ENCODE measurements at regions not wholly inside any gene's neighbourhood (a gene's known extent, or its start where the extent isn't known, plus 50 kb on each side); places are given as distances from the start of the nearest gene placed in this dataset.

DNA sequence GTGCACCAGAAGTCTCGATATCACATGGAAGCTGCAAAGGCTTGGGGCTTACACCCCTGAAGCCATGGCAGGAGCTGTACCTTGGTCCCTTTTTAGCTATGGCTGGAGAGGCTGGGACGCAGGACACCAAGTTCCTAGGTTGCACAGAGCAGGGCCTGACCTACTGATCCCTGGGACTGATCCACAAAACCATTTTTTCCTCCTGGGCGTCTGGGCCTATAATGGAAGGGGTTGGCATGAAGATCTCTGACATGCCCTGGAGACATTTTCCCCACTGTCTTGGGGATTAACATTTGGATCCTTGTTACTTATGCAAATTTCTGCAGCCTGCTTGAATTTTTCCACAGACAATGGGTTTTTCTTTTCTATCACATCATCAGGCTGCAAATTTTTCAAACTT lies 286.7 kb upstream of the PTPRD start:
- no peak for ATAC-seq
- Histone ChIP-seq H3K27ac (ENCODE audit: low read length) (no peak overlapping the region), H3K4me1 (ENCODE audit: control insufficient read depth, insufficient read depth, low read length) (no peaks in the 10 kb centered on the region), H3K9me3 (ENCODE audit: control insufficient read depth, low read length) (no peaks in the 10 kb centered on the region), H3K4me3 (ENCODE audit: low read length) (no peak overlapping the region), H3K27me3 (ENCODE audit: control insufficient read depth, insufficient read depth) (no peaks in the 10 kb centered on the region)
- 44% methylated on average over 3 of the region's 3 CpGs for WGBS
- no peak for DNase-seq
- intact Hi-C loops (cut with DNase I): no loop called here

- WGBS: 44% methylated on average over 1 of the region's 1 CpG
- no peak for DNase-seq
- no peaks in the 10 kb centered on the region for H3K9me3 ChIP-seq (ENCODE audit: control insufficient read depth, low read length)
- intact Hi-C loops (cut with DNase I): no loop called here
- no peak for ATAC-seq
- no peaks in the 10 kb centered on the region for H3K27me3 ChIP-seq (ENCODE audit: control insufficient read depth, insufficient read depth)
- H3K4me1 ChIP-seq (ENCODE audit: control insufficient read depth, insufficient read depth, low read length): no peaks in the 10 kb centered on the region
- no peak overlapping the region for H3K4me3 ChIP-seq (ENCODE audit: low read length)
- no peak overlapping the region for H3K27ac ChIP-seq (ENCODE audit: low read length)
These were observed 291.2 kb upstream of the PTPRD start for GRCh38 chr9:10903969-10904368.

DNA sequence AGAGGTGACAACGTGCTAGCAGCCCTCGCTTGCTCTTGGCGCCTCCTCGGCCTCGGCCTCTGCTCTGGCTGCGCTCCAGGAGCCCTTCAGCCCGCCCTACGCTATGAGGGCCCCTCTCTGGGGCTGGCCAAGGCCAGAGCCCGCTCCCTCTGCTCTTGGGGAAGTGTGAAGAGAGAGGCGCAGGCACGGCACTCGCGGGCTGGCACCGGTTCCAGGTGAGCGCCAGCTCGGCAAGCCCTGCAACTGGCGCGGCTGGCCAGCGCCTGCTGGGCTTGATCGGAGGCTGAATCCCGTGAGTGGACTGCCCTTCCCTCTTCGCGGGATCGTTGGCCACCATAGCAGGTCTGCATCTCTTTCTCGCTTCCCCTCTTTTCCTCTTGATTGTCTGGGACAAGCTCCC lies 298.0 kb upstream of the PTPRD start:
- no peak for DNase-seq
- no peaks in the 10 kb centered on the region for H3K9me3 ChIP-seq (ENCODE audit: control insufficient read depth, low read length)
- intact Hi-C loops (cut with DNase I): no loop called here
- H3K4me3 ChIP-seq (ENCODE audit: low read length): no peak overlapping the region
- no peak for ATAC-seq
- no peaks in the 10 kb centered on the region for H3K4me1 ChIP-seq (ENCODE audit: control insufficient read depth, insufficient read depth, low read length)
- no peak overlapping the region for H3K27ac ChIP-seq (ENCODE audit: low read length)
- no peaks in the 10 kb centered on the region for H3K27me3 ChIP-seq (ENCODE audit: control insufficient read depth, insufficient read depth)
- WGBS: 89% methylated on average over 25 of the region's 25 CpGs

- Histone ChIP-seq H3K27ac (ENCODE audit: low read length) (no peak overlapping the region), H3K27me3 (ENCODE audit: control insufficient read depth, insufficient read depth) (no peaks in the 10 kb centered on the region), H3K4me3 (ENCODE audit: low read length) (no peak overlapping the region), H3K4me1 (ENCODE audit: control insufficient read depth, insufficient read depth, low read length) (no peaks in the 10 kb centered on the region), H3K9me3 (ENCODE audit: control insufficient read depth, low read length) (no peaks in the 10 kb centered on the region)
- WGBS: 90% methylated on average over 6 of the region's 6 CpGs
- DNase-seq: no peak
- ATAC-seq: no peak
- intact Hi-C loops (cut with DNase I): no loop called here
These were observed 298.6 kb upstream of the PTPRD start for GRCh38 chr9:10911373-10911772.

DNA sequence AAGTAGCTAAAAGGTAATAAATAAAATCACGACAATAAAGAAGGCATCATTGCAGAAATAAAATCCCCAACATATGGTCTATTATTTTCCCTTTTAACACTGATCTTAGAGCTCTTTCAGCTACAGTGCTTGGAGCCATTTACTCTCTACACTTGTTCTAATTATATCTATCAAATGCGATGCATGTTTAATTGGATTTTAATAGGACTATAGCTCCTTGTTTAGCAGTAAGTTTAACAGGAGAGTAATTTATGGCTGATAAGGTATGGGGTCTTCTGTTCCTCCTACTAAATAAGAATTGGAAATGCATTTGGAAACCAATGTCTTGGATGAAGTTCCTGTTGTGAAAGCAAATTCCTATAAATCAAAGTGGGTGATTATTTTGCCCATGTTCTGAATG lies 304.2 kb upstream of the PTPRD start:
- Histone ChIP-seq H3K4me1 (ENCODE audit: control insufficient read depth, insufficient read depth, low read length) (no peaks in the 10 kb centered on the region), H3K9me3 (ENCODE audit: control insufficient read depth, low read length) (no peaks in the 10 kb centered on the region), H3K4me3 (ENCODE audit: low read length) (no peak overlapping the region), H3K27me3 (ENCODE audit: control insufficient read depth, insufficient read depth) (no peaks in the 10 kb centered on the region), H3K27ac (ENCODE audit: low read length) (no peak overlapping the region)
- intact Hi-C loops (cut with DNase I): no loop called here
- ATAC-seq: no peak
- 84% methylated on average over 2 of the region's 2 CpGs for WGBS
- DNase-seq: no peak

DNA sequence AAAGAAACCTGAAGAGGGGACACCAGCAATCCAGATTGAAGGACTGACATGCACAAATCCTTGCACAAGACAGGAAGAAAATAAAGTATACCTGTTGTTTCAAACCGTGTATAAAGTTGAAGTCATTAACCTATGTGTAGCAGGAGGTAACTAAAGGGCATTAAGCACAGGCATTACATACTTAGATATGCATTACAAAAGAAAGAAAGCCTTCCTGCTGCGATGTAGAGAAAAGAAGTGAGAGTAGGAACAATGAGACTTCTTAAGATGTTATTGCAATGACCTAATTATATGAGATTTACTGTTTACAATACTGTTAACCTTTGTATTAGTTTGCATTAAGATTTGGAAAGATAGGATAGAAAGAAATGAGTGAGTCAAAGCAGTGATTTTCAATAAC lies 308.9 kb upstream of the PTPRD start:
- Histone ChIP-seq H3K4me3 (ENCODE audit: low read length) (no peak overlapping the region), H3K9me3 (ENCODE audit: control insufficient read depth, low read length) (no peaks in the 10 kb centered on the region), H3K27ac (ENCODE audit: low read length) (no peak overlapping the region), H3K27me3 (ENCODE audit: control insufficient read depth, insufficient read depth) (no peaks in the 10 kb centered on the region), H3K4me1 (ENCODE audit: control insufficient read depth, insufficient read depth, low read length) (no peaks in the 10 kb centered on the region)
- intact Hi-C loops (cut with DNase I): no loop called here
- WGBS: 19% methylated on average over 2 of the region's 2 CpGs
- DNase-seq (no peak), ATAC-seq (no peak)

DNA sequence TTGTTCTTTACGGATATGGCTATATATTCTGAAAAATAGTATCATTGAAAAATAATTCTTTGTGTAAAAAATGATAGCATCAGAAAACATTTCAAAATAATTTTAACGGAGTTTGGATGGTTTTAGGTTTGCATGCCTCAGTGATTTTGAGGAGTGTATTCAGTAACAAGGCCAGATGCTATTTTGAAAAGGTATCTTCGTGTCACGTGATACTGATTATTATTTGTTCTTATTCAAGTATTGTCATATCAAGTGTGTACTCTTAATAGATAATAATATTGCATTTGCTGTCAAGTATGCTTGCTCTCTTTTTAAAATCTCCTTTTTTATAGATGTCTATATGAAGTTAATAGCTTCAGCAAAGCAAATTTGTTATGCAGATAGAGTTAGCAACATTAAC lies 313.1 kb upstream of the PTPRD start:
- DNase-seq (no peak), ATAC-seq (no peak)
- H3K4me3 ChIP-seq (ENCODE audit: low read length): no peak overlapping the region
- 61% methylated on average over 4 of the region's 4 CpGs for WGBS
- no peak overlapping the region for H3K27ac ChIP-seq (ENCODE audit: low read length)
- intact Hi-C loops (cut with DNase I): no loop called here
- no peaks in the 10 kb centered on the region for H3K27me3 ChIP-seq (ENCODE audit: control insufficient read depth, insufficient read depth)
- H3K4me1 ChIP-seq (ENCODE audit: control insufficient read depth, insufficient read depth, low read length): no peaks in the 10 kb centered on the region
- no peaks in the 10 kb centered on the region for H3K9me3 ChIP-seq (ENCODE audit: control insufficient read depth, low read length)

DNA sequence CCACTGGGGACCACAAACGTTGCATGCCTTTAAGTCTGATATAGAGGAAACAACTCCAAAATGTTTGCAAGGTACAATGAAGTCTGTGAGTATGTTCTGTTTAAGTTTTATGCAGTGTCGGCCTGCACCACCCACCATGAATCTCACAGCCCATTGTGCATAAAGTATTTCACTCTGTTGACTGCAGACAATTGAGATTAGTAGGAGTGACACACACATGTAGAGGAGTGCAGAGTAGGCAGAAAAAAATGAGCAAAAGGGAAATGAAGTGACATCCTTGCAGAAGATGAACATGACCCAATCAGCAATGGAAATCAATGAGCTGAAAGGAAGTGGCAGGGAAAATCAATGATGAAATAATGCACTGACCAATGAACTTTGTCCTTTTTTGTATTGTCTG lies 315.6 kb upstream of the PTPRD start:
- no peaks in the 10 kb centered on the region for H3K4me1 ChIP-seq (ENCODE audit: control insufficient read depth, insufficient read depth, low read length)
- 60% methylated on average over 2 of the region's 2 CpGs for WGBS
- intact Hi-C loops (cut with DNase I): no loop called here
- no peaks in the 10 kb centered on the region for H3K27me3 ChIP-seq (ENCODE audit: control insufficient read depth, insufficient read depth)
- H3K27ac ChIP-seq (ENCODE audit: low read length): no peak overlapping the region
- no peak overlapping the region for H3K4me3 ChIP-seq (ENCODE audit: low read length)
- no peak for ATAC-seq
- H3K9me3 ChIP-seq (ENCODE audit: control insufficient read depth, low read length): no peaks in the 10 kb centered on the region
- no peak for DNase-seq

- intact Hi-C loops (cut with DNase I): no loop called here
- ATAC-seq: no peak
- no peaks in the 10 kb centered on the region for H3K4me1 ChIP-seq (ENCODE audit: control insufficient read depth, insufficient read depth, low read length)
- no peaks in the 10 kb centered on the region for H3K27me3 ChIP-seq (ENCODE audit: control insufficient read depth, insufficient read depth)
- 60% methylated on average over 2 of the region's 2 CpGs for WGBS
- no peak for DNase-seq
- no peak overlapping the region for H3K27ac ChIP-seq (ENCODE audit: low read length)
- H3K9me3 ChIP-seq (ENCODE audit: control insufficient read depth, low read length): no peaks in the 10 kb centered on the region
- no peak overlapping the region for H3K4me3 ChIP-seq (ENCODE audit: low read length)
These were observed 317.3 kb upstream of the PTPRD start for GRCh38 chr9:10930081-10930480.

DNA sequence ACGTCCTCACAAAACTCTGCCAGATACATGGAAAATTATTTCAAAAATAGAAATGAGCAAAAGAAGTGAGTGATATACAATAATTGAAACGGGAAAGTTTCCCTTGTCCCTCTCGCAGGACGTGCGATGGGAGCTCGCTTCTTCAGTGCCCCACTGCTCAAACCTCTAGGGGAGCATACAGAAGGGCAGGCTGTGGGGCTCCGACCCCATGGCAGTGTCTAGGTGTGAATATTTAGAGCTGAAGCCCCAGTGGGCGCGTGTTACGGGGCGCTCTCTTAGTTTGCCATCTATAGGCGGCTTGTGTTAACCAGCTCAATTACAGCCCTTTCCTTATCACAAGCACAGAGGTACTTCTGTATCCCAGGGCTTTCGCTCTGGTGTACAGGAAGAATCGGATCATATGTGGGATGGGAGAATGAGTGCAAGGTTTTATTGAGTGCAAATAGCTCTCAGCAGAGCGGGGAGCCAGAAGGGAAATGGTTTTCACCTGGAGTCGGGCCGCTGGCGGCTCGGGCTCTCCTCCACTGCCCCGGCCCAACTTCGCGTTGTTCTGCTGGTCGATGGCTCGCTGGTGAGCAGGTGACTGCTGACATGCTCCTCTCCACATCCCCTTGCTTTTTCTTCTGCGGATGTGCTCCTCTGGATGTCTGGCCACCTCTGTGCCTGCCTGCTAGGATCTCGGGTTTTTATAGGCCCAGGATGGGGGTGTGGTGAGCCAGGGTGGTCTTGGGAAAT lies 334.0 kb upstream of the PTPRD start:
- no peak overlapping the region for H3K4me3 ChIP-seq (ENCODE audit: low read length)
- ATAC-seq: no peak
- no peak overlapping the region for H3K27ac ChIP-seq (ENCODE audit: low read length)
- peak in 1 of 3 donors; percentile 31 for DNase-seq
- no peaks in the 10 kb centered on the region for H3K4me1 ChIP-seq (ENCODE audit: control insufficient read depth, insufficient read depth, low read length)
- H3K27me3 ChIP-seq (ENCODE audit: control insufficient read depth, insufficient read depth): no peaks in the 10 kb centered on the region
- intact Hi-C loops (cut with DNase I): no loop called here
- WGBS: 89% methylated on average over 26 of the region's 26 CpGs
- no peaks in the 10 kb centered on the region for H3K9me3 ChIP-seq (ENCODE audit: control insufficient read depth, low read length)

- DNase-seq (no peak), ATAC-seq (no peak)
- intact Hi-C loops (cut with DNase I): no loop called here
- Histone ChIP-seq H3K9me3 (ENCODE audit: control insufficient read depth, low read length) (no peaks in the 10 kb centered on the region), H3K4me1 (ENCODE audit: control insufficient read depth, insufficient read depth, low read length) (no peaks in the 10 kb centered on the region), H3K27me3 (ENCODE audit: control insufficient read depth, insufficient read depth) (no peaks in the 10 kb centered on the region), H3K4me3 (ENCODE audit: low read length) (no peak overlapping the region), H3K27ac (ENCODE audit: low read length) (no peak overlapping the region)
These were observed 345.1 kb upstream of the PTPRD start for GRCh38 chr9:10957878-10958277.

GRCh38 chr9:10961883-10962282 lies 349.1 kb upstream of the PTPRD start:
- no peak for ATAC-seq

More at GRCh38 chr9:10961883-10962282, 349.1 kb upstream of the PTPRD start:
- intact Hi-C loops (cut with DNase I): no loop called here
- Histone ChIP-seq H3K27me3 (ENCODE audit: control insufficient read depth, insufficient read depth) (no peaks in the 10 kb centered on the region), H3K9me3 (ENCODE audit: control insufficient read depth, low read length) (no peaks in the 10 kb centered on the region), H3K4me1 (ENCODE audit: control insufficient read depth, insufficient read depth, low read length) (no peaks in the 10 kb centered on the region), H3K27ac (ENCODE audit: low read length) (no peak overlapping the region), H3K4me3 (ENCODE audit: low read length) (no peak overlapping the region)
- DNase-seq: no peak
- 79% methylated on average over 4 of the region's 4 CpGs for WGBS
